ENCODE measurements at regions not wholly inside any gene's neighbourhood (a gene's known extent, or its start where the extent isn't known, plus 50 kb on each side); places are given as distances from the start of the nearest gene placed in this dataset.
"Not testable (repeated sequence)": the region's sequence is repeated elsewhere in the genome, so short reads cannot be mapped to it uniquely, and the experiment has no call there.

DNA sequence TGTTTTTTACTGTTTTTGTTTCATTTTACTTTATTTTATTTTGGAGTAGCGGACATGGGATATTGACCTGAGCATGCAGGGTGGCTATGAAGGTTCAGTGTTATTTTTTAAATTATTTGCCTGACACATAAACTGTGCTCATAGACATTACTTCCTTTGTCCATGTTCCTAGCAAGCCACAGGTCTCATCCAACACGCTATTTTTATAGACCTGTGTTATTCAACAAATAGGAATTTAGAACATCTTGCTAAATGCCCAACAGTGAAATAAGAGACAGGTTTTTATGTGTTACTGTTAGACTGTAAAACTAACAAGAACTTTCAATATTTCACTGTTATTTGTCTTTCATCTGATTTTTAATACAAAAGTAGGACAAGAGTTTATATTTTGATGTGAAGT lies 756.4 kb downstream of the KCNT2 start:
- TF ChIP-seq, protein P1, sequence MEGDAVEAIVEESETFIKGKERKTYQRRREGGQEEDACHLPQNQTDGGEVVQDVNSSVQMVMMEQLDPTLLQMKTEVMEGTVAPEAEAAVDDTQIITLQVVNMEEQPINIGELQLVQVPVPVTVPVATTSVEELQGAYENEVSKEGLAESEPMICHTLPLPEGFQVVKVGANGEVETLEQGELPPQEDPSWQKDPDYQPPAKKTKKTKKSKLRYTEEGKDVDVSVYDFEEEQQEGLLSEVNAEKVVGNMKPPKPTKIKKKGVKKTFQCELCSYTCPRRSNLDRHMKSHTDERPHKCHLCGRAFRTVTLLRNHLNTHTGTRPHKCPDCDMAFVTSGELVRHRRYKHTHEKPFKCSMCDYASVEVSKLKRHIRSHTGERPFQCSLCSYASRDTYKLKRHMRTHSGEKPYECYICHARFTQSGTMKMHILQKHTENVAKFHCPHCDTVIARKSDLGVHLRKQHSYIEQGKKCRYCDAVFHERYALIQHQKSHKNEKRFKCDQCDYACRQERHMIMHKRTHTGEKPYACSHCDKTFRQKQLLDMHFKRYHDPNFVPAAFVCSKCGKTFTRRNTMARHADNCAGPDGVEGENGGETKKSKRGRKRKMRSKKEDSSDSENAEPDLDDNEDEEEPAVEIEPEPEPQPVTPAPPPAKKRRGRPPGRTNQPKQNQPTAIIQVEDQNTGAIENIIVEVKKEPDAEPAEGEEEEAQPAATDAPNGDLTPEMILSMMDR (IDR thresholded peaks at IDR 0.05) = no peak
- H3K4me3 ChIP-seq = no peak overlapping the region
- H3K36me3 ChIP-seq = no peaks in the 10 kb centered on the region
- H3K9me3 ChIP-seq = no peaks in the 10 kb centered on the region
- ATAC-seq (no peak), DNase-seq (no peak)
- no peaks in the 10 kb centered on the region for H3K27me3 ChIP-seq
- H3K4me1 ChIP-seq = no peaks in the 10 kb centered on the region
- no peak overlapping the region for H3K27ac ChIP-seq
- intact Hi-C loops (cut with DNase I) = no loop called here

DNA sequence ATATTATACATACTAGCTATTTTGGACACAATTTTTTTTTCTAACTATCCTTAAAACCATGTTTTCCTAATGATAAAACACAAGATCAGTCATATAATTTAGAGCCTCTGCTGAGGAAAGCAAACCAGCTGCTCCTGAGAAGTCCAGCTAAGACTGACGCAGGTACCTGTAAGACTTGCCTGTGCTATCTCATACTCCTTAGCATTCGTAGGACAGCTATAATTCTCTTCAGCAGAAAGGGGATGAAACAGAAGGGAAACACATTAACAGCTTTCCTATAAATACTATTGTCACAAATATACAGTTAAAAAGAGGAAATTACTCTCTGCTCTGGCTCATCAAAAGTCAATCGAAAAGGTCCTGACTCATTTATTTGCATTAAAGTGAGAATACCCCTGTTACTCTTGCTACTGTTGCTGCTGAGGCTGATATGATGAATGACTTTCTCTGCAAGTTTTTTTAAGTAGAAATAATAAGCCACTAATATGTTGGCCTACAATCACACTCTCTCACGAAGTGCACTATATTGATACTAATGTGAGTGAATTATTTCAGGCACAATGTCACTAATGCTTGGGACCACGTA lies 757.1 kb downstream of the KCNT2 start:
- Histone ChIP-seq H3K27me3 (no peaks in the 10 kb centered on the region), H3K36me3 (no peaks in the 10 kb centered on the region), H3K4me3 (no peak overlapping the region), H3K4me1 (no peaks in the 10 kb centered on the region), H3K9me3 (no peaks in the 10 kb centered on the region), H3K27ac (no peak overlapping the region)
- TF ChIP-seq, protein P1 (IDR thresholded peaks at IDR 0.05) = no peak
- no peak for ATAC-seq
- no peak for DNase-seq
- intact Hi-C loops (cut with DNase I) = no loop called here

DNA sequence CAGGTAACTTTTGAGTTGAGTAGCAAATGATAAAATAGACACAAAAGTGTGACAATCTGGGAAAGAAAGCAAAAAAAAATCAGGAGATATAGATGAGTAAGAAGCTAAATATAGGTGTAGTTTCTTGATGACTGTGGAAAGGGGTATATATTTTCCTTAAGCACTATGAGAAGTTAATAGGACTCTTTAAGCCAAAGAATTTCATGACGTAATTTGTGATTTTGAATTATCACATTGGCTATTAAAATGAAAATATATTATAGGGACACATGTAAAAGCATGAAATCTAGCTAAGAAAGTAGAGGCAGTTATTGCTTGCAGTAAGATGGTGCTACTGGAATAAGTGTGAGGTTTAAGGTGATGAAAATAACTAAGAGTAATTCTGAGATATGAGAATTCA lies 759.1 kb downstream of the KCNT2 start:
- H3K4me3 ChIP-seq = no peak overlapping the region
- no peaks in the 10 kb centered on the region for H3K27me3 ChIP-seq
- no peak overlapping the region for H3K27ac ChIP-seq
- DNase-seq = no peak
- ATAC-seq = no peak
- no peaks in the 10 kb centered on the region for H3K4me1 ChIP-seq
- intact Hi-C loops (cut with DNase I) = no loop called here
- H3K9me3 ChIP-seq = no peaks in the 10 kb centered on the region
- no peaks in the 10 kb centered on the region for H3K36me3 ChIP-seq
- TF ChIP-seq, protein P1 (IDR thresholded peaks at IDR 0.05) = no peak

DNA sequence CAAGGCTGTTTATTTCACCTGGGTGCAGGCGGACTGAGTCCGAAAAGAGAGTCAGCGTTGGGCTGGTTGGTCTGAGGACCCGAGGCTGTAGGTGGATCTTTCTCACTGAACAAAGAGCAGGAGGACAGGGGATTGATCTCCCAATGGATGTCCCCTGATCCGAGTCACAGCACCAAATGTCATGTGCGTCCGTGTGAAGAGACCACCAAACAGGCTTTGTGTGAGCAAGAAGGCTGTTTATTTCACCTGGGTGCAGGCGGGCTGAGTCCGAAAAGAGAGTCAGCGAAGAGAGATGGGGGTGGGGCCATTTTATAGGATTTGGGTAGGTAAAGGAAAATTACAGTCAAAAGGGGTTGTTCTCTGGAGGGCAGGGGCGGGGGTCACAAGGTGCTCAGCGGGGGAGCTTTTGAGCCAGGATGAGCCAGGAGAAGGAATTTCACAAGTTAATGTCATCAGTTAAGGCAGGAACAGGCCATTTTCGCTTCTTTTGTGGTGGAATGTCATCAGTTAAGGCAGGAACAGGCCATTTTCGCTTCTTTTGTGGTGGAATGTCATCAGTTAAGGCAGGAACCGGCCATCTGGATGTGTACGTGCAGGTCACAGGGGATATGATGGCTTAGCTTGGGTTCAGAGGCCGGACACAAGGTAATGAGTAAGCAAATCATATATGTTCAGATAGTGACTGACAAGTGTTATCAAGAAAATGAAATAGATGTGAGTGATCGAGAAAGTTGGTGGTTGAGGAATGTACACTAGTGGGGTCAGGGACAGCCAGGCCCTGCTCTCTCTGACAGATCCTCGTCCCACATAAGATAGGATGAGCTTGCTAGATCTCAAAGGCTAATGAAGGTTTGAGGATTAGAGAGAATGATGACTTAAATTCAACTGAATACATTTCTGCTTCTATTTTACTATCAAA lies 760.0 kb downstream of the KCNT2 start:
- DNase-seq; intact Hi-C loops (cut with DNase I); H3K4me3 ChIP-seq; H3K27ac ChIP-seq; H3K36me3 ChIP-seq; H3K27me3 ChIP-seq; H3K4me1 ChIP-seq; ATAC-seq; H3K9me3 ChIP-seq: not testable (repeated sequence)

DNA sequence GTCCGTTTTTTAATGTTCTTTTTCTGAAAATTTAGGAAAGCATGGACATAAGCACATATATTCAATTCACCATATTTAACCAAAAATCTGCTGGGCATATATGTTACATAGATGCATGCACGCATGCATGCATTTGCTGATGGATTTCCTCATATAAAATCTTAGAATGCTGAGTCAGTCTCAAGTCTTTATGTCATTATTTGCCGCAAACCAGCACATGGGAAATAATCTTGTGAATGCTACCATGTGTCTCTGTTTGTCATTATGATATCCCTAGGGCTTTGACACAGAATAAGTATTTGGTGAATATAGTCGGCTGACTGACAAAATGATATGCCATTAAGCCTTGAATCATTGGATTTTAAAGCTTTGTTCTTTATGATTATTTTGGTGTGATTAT lies 776.5 kb downstream of the KCNT2 start:
- DNase-seq = no peak
- TF ChIP-seq, protein P1 (IDR thresholded peaks at IDR 0.05) = no peak
- Histone ChIP-seq H3K27me3 (no peaks in the 10 kb centered on the region), H3K27ac (no peak overlapping the region), H3K4me1 (no peaks in the 10 kb centered on the region), H3K4me3 (no peak overlapping the region), H3K36me3 (no peaks in the 10 kb centered on the region), H3K9me3 (no peaks in the 10 kb centered on the region)
- no peak for ATAC-seq
- intact Hi-C loops (cut with DNase I) = no loop called here

Data from left lung (tissue), 4 donors.